ENCODE measurements at regions not wholly inside any gene's neighbourhood (a gene's known extent, or its start where the extent isn't known, plus 50 kb on each side); places are given as distances from the start of the nearest gene placed in this dataset.

GRCh38 chr21:20735257-20735656 is 263.0 kb upstream of the NCAM2 start:
- no peak for TF ChIP-seq CTCF (IDR thresholded peaks at IDR 0.05; ENCODE audit: insufficient read depth, low read depth, low read length)
- no peak for TF ChIP-seq EZH2 (IDR thresholded peaks at IDR 0.05; ENCODE audit: insufficient read depth, low read length)

Measured in astrocyte (in vitro differentiated cells and primary cell).